ENCODE measurements at regions not wholly inside any gene's neighbourhood (a gene's known extent, or its start where the extent isn't known, plus 50 kb on each side); places are given as distances from the start of the nearest gene placed in this dataset.

DNA sequence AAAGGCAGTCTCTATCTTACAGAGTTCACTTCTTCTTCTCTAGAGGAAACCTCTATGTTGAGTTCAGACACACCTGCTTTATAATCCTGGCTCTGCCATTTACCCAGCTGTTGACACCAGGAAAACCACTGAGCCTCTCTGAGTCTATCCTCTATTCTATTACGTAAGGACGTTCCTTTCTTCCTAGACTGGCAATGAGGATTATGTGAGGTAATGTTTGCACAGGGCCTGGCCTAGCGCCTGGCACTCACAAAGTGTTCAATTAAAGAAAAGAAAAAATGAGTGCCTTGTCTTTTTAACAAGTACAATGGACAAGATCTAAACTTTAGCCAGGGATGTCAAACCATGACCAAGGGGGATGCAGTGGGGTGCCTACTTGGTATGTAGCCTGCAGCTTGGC, 641.9 kb upstream of the TBX3 start:
- no peak overlapping the region for H2AFZ ChIP-seq (ENCODE audit: low read depth)
- no peak for DNase-seq
- ChIA-PET CTCF (no interaction called here), POLR2A (no interaction called here)
- no peak overlapping the region for H3K4me2 ChIP-seq
- no peaks in the 10 kb centered on the region for H3K36me3 ChIP-seq (replicated peaks in 1 of 2; ENCODE audit: control insufficient read depth in 1 of 2, insufficient read depth in 2 of 2, low read length in 1 of 2)
- H3K27ac ChIP-seq (ENCODE audit: low read depth in 2 of 2, low read length in 1 of 2) = no peak overlapping the region
- no peaks in the 10 kb centered on the region for H4K20me1 ChIP-seq (ENCODE audit: insufficient read depth)
- no peak overlapping the region for H3K9ac ChIP-seq
- peaks cover 3 to 17% of the 10 kb centered on the region in 2 experiments; a peak in 2 of 4 replicates for H3K4me1 ChIP-seq (ENCODE audit: control insufficient read depth in 1 of 2, insufficient read depth in 2 of 2, low read depth in 1 of 2, low read length in 1 of 2)
- H3K4me3 ChIP-seq (ENCODE audit: low read depth in 2 of 2, low read length in 1 of 2) = no peak overlapping the region
- 80% methylated on average over 3 of the region's 3 CpGs for WGBS (ENCODE audit: low lambda C conversion rate)
- TF ChIP-seq RCOR1 (IDR thresholded peaks at IDR 0.05; ENCODE audit: low read length) = no peak
- TF ChIP-seq JUND (IDR thresholded peaks at IDR 0.05) = no peak
- TF ChIP-seq, protein P1, sequence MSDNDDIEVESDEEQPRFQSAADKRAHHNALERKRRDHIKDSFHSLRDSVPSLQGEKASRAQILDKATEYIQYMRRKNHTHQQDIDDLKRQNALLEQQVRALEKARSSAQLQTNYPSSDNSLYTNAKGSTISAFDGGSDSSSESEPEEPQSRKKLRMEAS (IDR thresholded peaks at IDR 0.05; ENCODE audit: low read depth) = no peak
- TF ChIP-seq TEAD4 (IDR thresholded peaks at IDR 0.05; ENCODE audit: borderline replicate concordance, insufficient read depth) = no peak
- TF ChIP-seq GABPA (IDR thresholded peaks at IDR 0.05; ENCODE audit: low read depth) = no peak
- TF ChIP-seq EP300 (IDR thresholded peaks at IDR 0.05; ENCODE audit: borderline replicate concordance in 1 of 2, low read depth in 1 of 2, low read length in 1 of 2) = no peak
- TF ChIP-seq, protein P2, sequence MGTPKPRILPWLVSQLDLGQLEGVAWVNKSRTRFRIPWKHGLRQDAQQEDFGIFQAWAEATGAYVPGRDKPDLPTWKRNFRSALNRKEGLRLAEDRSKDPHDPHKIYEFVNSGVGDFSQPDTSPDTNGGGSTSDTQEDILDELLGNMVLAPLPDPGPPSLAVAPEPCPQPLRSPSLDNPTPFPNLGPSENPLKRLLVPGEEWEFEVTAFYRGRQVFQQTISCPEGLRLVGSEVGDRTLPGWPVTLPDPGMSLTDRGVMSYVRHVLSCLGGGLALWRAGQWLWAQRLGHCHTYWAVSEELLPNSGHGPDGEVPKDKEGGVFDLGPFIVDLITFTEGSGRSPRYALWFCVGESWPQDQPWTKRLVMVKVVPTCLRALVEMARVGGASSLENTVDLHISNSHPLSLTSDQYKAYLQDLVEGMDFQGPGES (IDR thresholded peaks at IDR 0.05; ENCODE audit: low read depth, low read length) = no peak
- no peak for TF ChIP-seq FOXM1 (IDR thresholded peaks at IDR 0.05; ENCODE audit: low read depth)
- TF ChIP-seq NFIC (IDR thresholded peaks at IDR 0.05; ENCODE audit: borderline replicate concordance) = no peak
- TF ChIP-seq RXRA (IDR thresholded peaks at IDR 0.05; ENCODE audit: borderline replicate concordance, low read depth) = no peak
- no peak for TF ChIP-seq TAF1 (IDR thresholded peaks at IDR 0.05; ENCODE audit: borderline replicate concordance, low read depth, low read length)
- TF ChIP-seq FOXJ3 (CRISPR knock-in tag; IDR thresholded peaks at IDR 0.05) = no peak
- H3K27me3 ChIP-seq (ENCODE audit: insufficient read depth) = no peaks in the 10 kb centered on the region
- H3K9me3 ChIP-seq = 0 out of 2 replicates have a peak, but pooled peaks cover 7% of the 10 kb centered on the region
- peaks cover 18% of the 10 kb centered on the region for H3F3A ChIP-seq (replicated peaks; ENCODE audit: insufficient read depth)
- no peaks in the 10 kb centered on the region for H3K79me2 ChIP-seq (ENCODE audit: insufficient read depth)
- no peaks in the 10 kb centered on the region for H3K9me2 ChIP-seq

DNA sequence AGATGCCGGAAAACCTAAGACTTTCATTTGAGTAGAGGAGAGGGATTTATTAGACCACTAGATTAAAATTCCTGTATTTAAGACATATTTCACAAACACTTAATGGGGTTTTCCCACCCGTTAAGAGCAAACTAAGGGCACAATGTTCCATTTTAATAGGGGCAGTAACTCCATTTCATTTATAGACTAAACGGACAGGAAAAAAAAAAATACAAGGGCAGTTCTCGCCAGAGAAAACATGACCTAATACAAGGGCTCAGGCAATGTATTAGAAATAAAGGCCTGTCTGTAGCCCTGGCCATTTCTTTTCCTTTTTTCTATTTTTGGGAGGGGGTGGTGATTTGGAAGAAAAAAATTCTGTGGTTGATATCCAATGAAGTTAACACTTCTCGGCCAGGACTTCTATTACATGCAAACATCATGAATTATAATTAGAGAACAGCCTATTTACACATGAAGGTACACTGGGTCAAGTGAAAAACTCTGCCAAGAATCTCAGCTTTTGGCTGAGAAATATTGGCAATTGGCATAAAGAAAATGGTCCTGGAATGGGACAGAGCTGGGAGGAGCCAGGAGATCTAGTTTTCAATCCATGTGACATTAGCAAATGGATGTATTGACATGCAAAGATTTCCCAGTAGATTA, 641.1 kb upstream of the TBX3 start:
- Histone ChIP-seq H3K36me3 (replicated peaks in 1 of 2; ENCODE audit: control insufficient read depth in 1 of 2, insufficient read depth in 2 of 2, low read length in 1 of 2) (no peaks in the 10 kb centered on the region), H3K79me2 (ENCODE audit: insufficient read depth) (no peaks in the 10 kb centered on the region), H3K9ac (no peak overlapping the region), H3K4me3 (ENCODE audit: low read depth in 2 of 2, low read length in 1 of 2) (no peak overlapping the region), H3K4me2 (no peak overlapping the region), H3K27me3 (ENCODE audit: insufficient read depth) (no peaks in the 10 kb centered on the region), H3F3A (replicated peaks; ENCODE audit: insufficient read depth) (peaks cover 18% of the 10 kb centered on the region), H3K9me2 (no peaks in the 10 kb centered on the region), H3K27ac (ENCODE audit: low read depth in 2 of 2, low read length in 1 of 2) (peak overlapping the region in 1 of 2 experiments; percentile 12; a peak in 1 of 4 replicates), H2AFZ (ENCODE audit: low read depth) (peak overlapping the region; percentile 31; the same call in 1 of the 2 replicates), H3K9me3 (0 out of 2 replicates have a peak, but pooled peaks cover 7% of the 10 kb centered on the region), H4K20me1 (ENCODE audit: insufficient read depth) (no peaks in the 10 kb centered on the region), H3K4me1 (ENCODE audit: control insufficient read depth in 1 of 2, insufficient read depth in 2 of 2, low read depth in 1 of 2, low read length in 1 of 2) (peaks cover 11 to 23% of the 10 kb centered on the region in 2 experiments; a peak in 2 of 4 replicates)
- WGBS (ENCODE audit: low lambda C conversion rate) = 86% methylated on average over 5 of the region's 5 CpGs
- no peak for DNase-seq
- CTCF ChIA-PET = no interaction called here
- no peak for TF ChIP-seq RFX5 (IDR thresholded peaks at IDR 0.05; ENCODE audit: low read length)
- no peak for TF ChIP-seq GATA2 (CRISPR knock-in tag; IDR thresholded peaks at IDR 0.05)
- POLR2A ChIA-PET = no interaction called here

Data from SK-N-SH (cell line).